ENCODE measurements at regions not wholly inside any gene's neighbourhood (a gene's known extent, or its start where the extent isn't known, plus 50 kb on each side); places are given as distances from the start of the nearest gene placed in this dataset.

GRCh38 chr3:109943181-109943580, 605.8 kb upstream of the DPPA4 start:
- no peak for TF ChIP-seq CTCF (IDR thresholded peaks at IDR 0.05; ENCODE audit: insufficient read depth, low read depth, low read length)
- DNase-seq (ENCODE audit: low read depth): no peak
- no peak overlapping the region for H3K4me3 ChIP-seq (ENCODE audit: low read depth, low read length)

- DNase-seq (ENCODE audit: low read depth): peak; percentile 25
- H3K4me3 ChIP-seq (ENCODE audit: low read depth, low read length): no peak overlapping the region
- no peak for TF ChIP-seq CTCF (IDR thresholded peaks at IDR 0.05; ENCODE audit: insufficient read depth, low read depth, low read length)
Measured at GRCh38 chr3:109944836-109945235, 607.5 kb upstream of the DPPA4 start.

- TF ChIP-seq CTCF (IDR thresholded peaks at IDR 0.05; ENCODE audit: insufficient read depth, low read depth, low read length): no peak
Measured at GRCh38 chr3:109952924-109953323, 615.6 kb upstream of the DPPA4 start.

GRCh38 chr3:109963831-109964230, 626.5 kb upstream of the DPPA4 start:
- no peak overlapping the region for H3K4me3 ChIP-seq (ENCODE audit: low read depth, low read length)
- no peak for DNase-seq (ENCODE audit: low read depth)
- TF ChIP-seq CTCF (IDR thresholded peaks at IDR 0.05; ENCODE audit: insufficient read depth, low read depth, low read length): no peak

More at GRCh38 chr3:109952924-109953323, 615.6 kb upstream of the DPPA4 start:
- peak; percentile 26 for DNase-seq (ENCODE audit: low read depth)
- H3K4me3 ChIP-seq (ENCODE audit: low read depth, low read length): no peak overlapping the region

GRCh38 chr3:109973733-109974132, 636.4 kb upstream of the DPPA4 start:
- peak; percentile 5 for DNase-seq (ENCODE audit: low read depth)
- TF ChIP-seq CTCF (IDR thresholded peaks at IDR 0.05; ENCODE audit: insufficient read depth, low read depth, low read length): no peak
- no peak overlapping the region for H3K4me3 ChIP-seq (ENCODE audit: low read depth, low read length)

- no peak overlapping the region for H3K4me3 ChIP-seq (ENCODE audit: low read depth, low read length)
- no peak for DNase-seq (ENCODE audit: low read depth)
- TF ChIP-seq CTCF (IDR thresholded peaks at IDR 0.05; ENCODE audit: insufficient read depth, low read depth, low read length): no peak
Measured at GRCh38 chr3:109977897-109978296, 640.6 kb upstream of the DPPA4 start.

- TF ChIP-seq CTCF (IDR thresholded peaks at IDR 0.05; ENCODE audit: insufficient read depth, low read depth, low read length): no peak
- peak; percentile 13 for DNase-seq (ENCODE audit: low read depth)
- H3K4me3 ChIP-seq (ENCODE audit: low read depth, low read length): no peak overlapping the region
Measured at GRCh38 chr3:109982201-109982600, 644.9 kb upstream of the DPPA4 start.
